ENCODE measurements at regions not wholly inside any gene's neighbourhood (a gene's known extent, or its start where the extent isn't known, plus 50 kb on each side); places are given as distances from the start of the nearest gene placed in this dataset.
A peak's percentile ranks its signal among the peaks of the same experiment; 100 is the strongest.
"Not testable (repeated sequence)": the region's sequence is repeated elsewhere in the genome, so short reads cannot be mapped to it uniquely, and the experiment has no call there.

- DNase-seq: no peak
Observed at GRCh38 chrY:7390056-7390455, 478.5 kb upstream of the AMELY start.

- DNase-seq: peak; percentile 85
Observed at GRCh38 chrY:7382988-7383387, 471.4 kb upstream of the AMELY start.

GRCh38 chrY:7377091-7377490 is 465.5 kb upstream of the AMELY start:
- DNase-seq: peak; percentile 2

- DNase-seq: not testable (repeated sequence)
Observed at GRCh38 chrY:7374485-7374884, 462.9 kb upstream of the AMELY start.

- not testable (repeated sequence) for DNase-seq
Observed at GRCh38 chrY:7371953-7372352, 460.4 kb upstream of the AMELY start.

- DNase-seq: not testable (repeated sequence)
Observed at GRCh38 chrY:7371026-7371425, 459.5 kb upstream of the AMELY start.

- DNase-seq: no peak
Observed at GRCh38 chrY:7359520-7359919, 448.0 kb upstream of the AMELY start.

GRCh38 chrY:7358103-7358752 is 446.7 kb upstream of the AMELY start:
- DNase-seq: no peak

- DNase-seq: not testable (repeated sequence)
Observed at GRCh38 chrY:7355891-7356290, 444.3 kb upstream of the AMELY start.

GRCh38 chrY:7344661-7345060 is 433.1 kb upstream of the AMELY start:
- peak; percentile 79 for DNase-seq

GRCh38 chrY:7343261-7343660 is 431.7 kb upstream of the AMELY start:
- DNase-seq: peak; percentile 68

- peak; percentile 88 for DNase-seq
Observed at GRCh38 chrY:7342732-7343131, 431.2 kb upstream of the AMELY start.

- peak; percentile 64 for DNase-seq
Observed at GRCh38 chrY:7339391-7340087, 428.0 kb upstream of the AMELY start.

GRCh38 chrY:7336023-7336873 is 424.7 kb upstream of the AMELY start:
- DNase-seq: no peak

GRCh38 chrY:7334449-7334848 is 422.9 kb upstream of the AMELY start:
- DNase-seq: no peak

- DNase-seq: no peak
Observed at GRCh38 chrY:7326296-7327246, 415.0 kb upstream of the AMELY start.

GRCh38 chrY:7325531-7325930 is 414.0 kb upstream of the AMELY start:
- no peak for DNase-seq

- DNase-seq: no peak
Observed at GRCh38 chrY:7320751-7321150, 409.2 kb upstream of the AMELY start.

GRCh38 chrY:7320171-7320570 is 408.6 kb upstream of the AMELY start:
- not testable (repeated sequence) for DNase-seq

GRCh38 chrY:7318122-7318521 is 406.6 kb upstream of the AMELY start:
- DNase-seq: no peak

GRCh38 chrY:7317571-7317970 is 406.0 kb upstream of the AMELY start:
- peak; percentile 15 for DNase-seq
